ENCODE measurements at regions not wholly inside any gene's neighbourhood (a gene's known extent, or its start where the extent isn't known, plus 50 kb on each side); places are given as distances from the start of the nearest gene placed in this dataset.

DNA sequence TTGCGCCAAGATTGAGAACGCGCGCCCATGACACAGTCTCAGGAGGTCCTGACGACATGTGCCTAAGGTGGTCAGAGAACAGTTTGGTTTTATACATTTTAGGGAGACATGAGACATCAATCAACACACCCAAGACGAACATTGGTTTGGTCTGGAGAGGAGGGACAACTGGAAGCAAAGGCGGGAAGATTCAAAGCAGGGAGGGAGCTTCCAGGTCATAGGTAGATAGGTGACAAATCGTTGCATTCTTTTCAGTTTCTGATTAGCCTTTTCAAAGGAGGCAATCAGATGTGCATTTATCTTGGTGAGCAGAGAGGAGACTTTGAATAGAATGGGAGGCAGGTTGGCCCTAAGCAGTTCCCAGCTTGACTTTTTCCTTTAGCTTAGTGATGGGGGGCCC lies 828.4 kb upstream of the DPPA4 start:
- intact Hi-C loops (cut with DNase I): no loop called here
- DNase-seq (ENCODE audit: low spot score): no peak

DNA sequence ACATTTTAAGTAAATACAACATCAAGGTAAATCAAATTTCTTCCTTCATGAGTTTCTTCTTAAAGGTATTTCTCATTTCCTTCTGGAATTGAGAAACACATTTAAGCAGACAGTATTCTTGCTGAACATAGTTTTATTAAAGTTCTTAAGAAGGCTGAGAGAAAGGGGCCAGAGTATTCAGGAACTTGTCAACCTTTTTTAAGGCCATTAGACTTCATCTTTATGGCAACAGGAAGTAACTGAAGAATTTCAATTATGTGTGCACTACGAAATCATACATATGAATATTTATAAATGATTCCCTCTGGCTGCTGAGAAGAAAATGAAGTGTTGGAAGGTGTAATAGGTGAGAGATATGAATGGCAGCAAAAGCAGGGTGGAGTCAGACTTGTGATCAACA lies 829.4 kb upstream of the DPPA4 start:
- no peak for DNase-seq (ENCODE audit: low spot score)
- intact Hi-C loops (cut with DNase I): no loop called here

DNA sequence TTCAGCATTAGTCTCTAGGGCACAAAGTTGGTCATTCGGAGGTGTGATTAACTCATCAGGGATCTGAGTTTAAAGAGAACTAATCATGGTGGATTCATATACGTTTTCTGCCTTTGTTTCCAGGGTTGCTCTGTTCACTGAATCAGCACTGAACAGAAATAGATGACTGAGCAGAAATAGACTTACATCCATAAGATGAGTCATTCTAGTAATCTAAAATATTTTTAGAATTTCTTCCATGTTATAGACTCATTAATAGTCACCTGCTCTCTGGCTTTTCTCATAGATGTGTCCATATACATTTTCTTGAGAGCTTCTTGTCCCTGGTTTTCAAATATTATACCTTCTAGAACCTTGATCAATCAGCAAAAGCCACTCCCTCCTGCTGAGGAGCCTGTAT lies 837.6 kb upstream of the DPPA4 start:
- intact Hi-C loops (cut with DNase I): no loop called here
- no peak for DNase-seq (ENCODE audit: low spot score)

DNA sequence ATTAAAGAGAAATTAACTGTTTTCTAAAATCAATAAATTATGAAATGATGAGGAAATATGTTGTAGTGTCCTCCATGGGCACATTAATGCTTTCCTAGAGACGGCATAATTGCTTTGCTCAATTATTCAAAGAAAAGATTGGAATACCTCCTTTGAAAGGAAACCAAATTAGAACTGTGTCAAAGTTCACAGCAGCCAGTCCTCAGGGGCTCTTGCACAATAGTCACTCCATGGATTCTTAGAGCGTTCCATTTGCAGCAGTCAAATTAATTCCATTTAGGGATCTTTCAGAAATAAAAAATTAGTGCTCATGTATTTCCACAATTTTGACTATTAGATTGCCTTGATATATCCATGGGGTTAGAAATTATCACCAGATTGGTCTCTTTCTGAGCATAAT lies 841.6 kb upstream of the DPPA4 start:
- intact Hi-C loops (cut with DNase I): no loop called here
- DNase-seq (ENCODE audit: low spot score): no peak

DNA sequence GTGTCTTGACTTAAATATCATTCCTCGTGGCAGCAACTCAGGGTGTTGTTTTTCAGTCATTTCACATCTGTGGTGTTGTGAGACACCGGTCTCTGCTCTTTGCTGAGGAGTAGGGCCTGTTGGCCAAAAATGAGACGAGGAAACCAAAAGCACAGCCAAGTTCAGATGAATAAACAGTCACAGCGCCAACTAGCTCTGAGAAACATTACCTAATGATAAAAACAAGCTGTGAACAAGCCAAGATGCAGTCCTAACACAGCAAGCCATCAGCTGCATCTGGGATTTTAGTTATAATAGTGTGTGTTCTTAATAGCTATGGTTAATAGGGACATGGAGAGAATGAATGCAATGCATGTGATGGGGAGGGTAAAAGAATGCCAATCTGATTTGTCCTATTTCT lies 843.4 kb upstream of the DPPA4 start:
- DNase-seq (ENCODE audit: low spot score): no peak
- intact Hi-C loops (cut with DNase I): no loop called here

DNA sequence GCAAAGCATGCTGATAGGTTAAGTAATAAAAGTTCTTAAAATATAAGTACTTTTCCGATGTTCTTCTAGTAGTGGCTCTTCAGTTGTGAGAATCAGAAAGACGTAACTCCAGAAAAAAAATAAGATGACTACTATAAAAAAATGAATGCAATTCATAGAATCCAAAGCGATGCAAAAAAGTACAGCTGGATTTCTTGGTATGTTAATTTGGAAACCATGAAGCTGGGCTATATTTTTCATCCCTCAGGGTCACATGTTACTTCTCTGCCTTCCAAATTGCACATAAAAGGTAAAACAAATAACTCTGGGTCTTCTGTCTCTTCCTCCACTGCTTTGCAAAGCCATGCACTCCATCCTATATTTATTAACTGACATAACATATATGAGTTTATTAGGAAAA lies 843.9 kb upstream of the DPPA4 start:
- no peak for DNase-seq (ENCODE audit: low spot score)
- intact Hi-C loops (cut with DNase I): no loop called here

DNA sequence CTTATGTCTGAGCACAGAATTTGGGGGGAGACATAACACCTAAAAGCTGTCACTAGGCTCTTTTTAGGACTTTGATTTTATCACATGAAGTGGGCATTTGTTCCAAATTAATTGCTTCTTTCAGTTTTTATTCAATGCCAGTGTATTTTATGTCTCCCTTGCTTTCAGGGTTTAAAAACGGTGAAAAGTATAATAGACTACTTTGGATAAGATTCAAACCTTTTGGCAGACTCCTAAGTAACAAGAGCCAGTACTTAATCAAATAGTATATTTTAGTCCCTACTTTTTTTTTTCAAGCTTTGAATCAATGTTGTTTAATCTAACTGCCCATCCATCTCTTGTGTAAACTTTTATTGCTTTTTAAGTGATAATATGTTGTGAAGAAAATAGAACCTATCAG lies 847.2 kb upstream of the DPPA4 start:
- intact Hi-C loops (cut with DNase I): no loop called here
- no peak for DNase-seq (ENCODE audit: low spot score)

DNA sequence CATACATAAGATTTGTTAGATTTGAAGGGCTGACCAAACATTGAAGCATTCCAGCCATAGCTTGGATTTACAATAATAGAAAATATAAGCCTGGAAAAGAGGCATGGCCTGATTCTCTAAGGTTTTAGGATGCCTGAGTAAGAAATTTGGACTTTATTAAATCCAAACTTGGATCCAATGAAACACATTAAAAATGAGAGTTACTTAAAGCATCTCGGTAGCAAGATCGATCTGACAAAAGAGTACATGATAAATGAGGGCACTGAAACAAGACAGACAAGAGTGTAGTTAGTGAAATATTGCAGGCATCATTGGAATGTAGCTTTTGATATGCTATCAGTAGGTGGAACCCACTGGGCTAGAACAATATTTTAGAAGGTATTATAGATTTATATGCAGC lies 855.7 kb upstream of the DPPA4 start:
- DNase-seq (ENCODE audit: low spot score): no peak
- intact Hi-C loops (cut with DNase I): no loop called here

DNA sequence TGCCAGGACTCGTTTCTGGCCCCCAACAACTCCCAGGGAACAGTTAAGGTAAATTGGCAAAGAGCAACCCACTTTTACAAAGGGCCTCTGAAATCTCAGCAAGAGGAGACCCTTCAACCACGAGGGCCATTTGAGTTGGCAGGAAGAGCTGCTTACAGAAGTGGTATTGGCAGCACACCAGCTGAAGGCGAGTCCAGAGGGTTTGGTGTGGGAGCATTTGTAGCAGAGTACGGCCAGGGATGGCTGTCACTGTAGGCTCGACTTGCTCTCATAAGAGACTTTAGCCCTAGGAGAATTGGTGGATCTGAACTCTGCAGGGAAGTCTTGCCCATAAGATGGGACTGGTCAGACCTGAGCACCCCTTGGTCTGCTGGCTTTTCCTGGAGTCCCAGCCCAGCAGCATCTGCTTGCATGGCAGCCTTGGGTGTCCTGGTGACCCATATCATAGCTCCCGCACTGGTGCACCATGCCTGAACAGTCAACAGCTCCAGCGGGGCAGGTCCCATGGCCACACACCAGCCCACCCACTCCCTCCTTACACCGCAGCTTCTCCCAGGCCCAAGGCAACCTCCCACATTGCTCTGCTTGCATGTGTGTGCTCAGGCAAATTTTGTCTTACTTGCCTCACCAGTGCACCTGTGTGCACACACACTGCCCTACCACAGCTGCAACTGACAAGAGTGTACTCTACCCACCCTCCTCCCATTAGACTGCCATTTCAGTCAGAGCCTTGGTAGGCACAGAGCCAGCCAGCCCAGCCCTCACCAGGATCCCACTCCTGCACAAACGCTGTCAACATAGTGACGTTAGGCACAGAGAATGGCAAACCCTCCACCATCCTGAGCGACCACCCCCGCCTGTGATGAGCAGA lies 861.6 kb upstream of the DPPA4 start:
- DNase-seq (ENCODE audit: low spot score): no peak
- intact Hi-C loops (cut with DNase I): no loop called here

DNA sequence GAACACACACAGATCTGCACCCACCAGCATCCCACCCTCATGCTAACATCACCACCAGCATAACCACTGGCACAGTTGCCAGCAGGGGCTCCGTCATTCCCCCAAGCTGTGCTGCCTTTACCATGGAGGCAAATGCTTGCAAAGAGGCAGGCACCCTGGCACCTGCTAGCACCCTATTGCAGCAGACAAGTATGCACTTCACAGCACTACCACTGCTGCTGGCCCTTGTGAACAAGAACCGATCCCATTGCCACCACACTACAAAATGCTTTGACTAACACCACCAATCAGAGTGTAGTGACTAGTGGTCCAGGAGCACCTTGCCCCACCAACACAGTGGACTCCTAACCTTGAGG lies 862.2 kb upstream of the DPPA4 start:
- no peak for DNase-seq (ENCODE audit: low spot score)

DNA sequence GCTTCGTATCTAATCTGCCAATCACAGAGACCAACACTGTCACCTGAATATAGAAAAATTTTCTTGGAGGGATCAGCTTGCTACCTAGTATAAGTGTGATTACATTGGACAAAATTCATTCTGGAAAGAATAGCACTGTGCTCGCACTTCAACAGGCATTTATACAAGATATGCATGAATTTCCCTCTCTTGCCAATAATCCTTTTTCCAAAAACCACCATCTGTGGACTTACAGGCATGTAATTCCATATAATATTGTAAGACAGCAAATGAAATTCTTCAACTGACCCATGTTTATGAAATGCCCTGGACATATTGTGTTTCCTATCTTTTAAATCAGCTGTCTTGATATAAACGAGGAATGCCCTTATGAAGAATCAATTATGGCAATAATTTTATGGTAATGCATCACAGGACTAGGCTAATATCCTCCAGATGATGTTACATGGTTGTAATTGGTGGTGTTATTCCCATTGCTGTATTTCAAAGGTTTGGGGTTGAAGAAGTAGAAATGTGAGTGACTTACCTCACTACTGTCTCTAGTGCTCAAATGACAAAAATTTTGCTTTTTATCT lies 861.4 kb upstream of the NECTIN3 start:
- DNase-seq (ENCODE audit: low spot score): no peak
- intact Hi-C loops (cut with DNase I): no loop called here

More for the DNA sequence above, 862.2 kb upstream of the DPPA4 start:
- intact Hi-C loops (cut with DNase I): no loop called here

DNA sequence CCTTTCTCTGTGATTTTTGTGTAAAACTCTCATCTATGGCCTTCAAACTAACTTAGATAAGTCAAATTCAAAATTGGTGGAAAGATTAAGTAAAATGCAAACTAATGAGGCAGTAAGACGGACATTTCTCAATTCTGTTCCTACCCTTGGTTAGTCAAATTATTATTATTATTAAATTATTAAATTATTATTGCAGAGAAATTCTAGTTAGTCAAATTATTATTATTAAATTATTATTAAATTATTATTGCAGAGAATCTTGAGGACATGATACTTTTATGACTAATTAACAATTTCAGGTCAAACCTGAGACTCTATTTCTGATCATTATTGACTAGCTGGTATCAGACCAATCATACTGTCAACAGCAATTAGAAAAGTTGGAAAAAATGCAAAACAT lies 845.0 kb upstream of the NECTIN3 start:
- intact Hi-C loops (cut with DNase I): no loop called here
- no peak for DNase-seq (ENCODE audit: low spot score)

DNA sequence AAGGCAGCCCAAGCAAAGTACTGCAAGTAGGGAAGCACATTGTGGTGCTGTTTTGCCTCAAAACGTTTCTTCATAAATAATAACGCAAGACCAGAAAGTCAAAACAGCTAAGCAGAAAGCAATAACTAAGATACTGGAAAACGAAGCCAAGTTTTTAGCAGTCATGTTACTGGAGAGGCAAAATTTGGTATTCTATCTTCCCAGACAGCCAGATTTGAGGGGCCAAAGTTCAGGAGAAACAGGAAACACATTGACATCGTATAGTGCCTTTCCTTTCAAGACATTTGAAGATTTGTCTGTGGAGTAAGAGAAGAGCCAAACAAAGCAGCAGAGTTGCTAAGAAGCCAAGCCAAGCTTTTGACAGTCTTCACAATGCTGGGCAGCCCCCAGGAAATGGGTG lies 843.6 kb upstream of the NECTIN3 start:
- intact Hi-C loops (cut with DNase I): no loop called here
- DNase-seq (ENCODE audit: low spot score): no peak

DNA sequence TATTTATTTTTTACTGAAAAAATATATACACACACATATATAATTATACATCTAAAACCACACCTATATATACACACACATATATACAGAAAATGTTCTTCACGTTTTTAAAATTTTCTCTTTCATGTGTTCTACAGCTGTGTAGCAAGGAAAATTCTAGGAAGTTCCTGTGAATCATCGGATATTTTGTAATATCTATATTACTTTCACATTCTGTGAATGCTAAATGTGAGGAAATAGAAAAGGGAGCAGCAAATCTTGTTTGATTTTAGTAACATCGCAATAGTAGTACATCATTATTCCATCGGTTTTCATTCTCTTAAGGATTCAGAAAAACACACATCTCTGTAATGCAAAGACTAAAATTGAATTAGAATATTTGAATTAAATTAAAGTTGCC lies 836.8 kb upstream of the NECTIN3 start:
- intact Hi-C loops (cut with DNase I): no loop called here
- DNase-seq (ENCODE audit: low spot score): no peak

DNA sequence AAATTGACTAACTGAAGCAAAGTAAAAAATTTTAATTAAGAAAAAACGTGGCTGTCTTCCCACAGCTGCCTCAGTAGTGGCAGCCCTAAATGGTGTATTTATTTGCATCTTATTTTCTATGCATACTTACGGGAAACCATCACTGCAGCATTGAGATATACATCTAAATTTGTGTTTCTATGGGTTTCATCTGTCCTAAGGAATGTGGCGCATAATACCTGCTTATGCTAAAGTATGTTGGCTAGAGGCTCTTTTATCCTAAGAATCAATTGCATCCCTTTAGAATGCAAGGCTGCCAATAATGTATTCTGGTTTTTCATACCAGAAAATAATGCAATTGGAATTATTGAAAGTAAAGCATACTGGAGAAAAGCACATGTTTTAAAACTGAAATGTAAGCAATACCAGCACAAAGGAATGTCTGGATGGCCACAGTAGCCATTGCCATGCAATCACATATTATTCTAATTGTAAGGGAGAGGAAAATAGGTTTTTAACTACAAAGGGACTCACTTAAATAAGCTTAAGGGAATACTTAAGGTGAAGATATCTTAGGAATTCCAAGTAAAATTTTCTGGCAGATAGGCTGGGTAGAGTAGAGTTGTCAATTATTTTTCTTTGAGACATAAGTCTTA lies 834.5 kb upstream of the NECTIN3 start:
- no peak for DNase-seq (ENCODE audit: low spot score)
- intact Hi-C loops (cut with DNase I): no loop called here

DNA sequence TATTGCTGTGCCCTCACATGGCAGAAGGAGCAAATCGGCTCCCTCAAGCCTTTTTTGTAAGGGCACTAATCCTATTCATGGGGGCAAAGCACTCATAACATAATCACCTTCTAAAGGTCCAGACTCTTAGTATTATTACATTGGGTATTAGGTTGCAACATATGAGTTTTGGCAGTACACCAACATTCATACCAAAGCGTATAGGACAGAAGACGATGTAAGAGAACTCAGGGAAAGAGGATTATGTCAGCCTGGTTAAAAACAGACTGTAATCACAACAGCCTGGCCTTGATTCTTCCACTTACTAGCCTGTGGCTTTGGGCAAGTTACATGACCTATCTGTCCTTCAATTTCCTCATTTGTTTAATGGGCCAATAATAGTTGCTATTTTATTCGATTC lies 828.5 kb upstream of the NECTIN3 start:
- no peak for DNase-seq (ENCODE audit: low spot score)
- intact Hi-C loops (cut with DNase I): no loop called here

DNA sequence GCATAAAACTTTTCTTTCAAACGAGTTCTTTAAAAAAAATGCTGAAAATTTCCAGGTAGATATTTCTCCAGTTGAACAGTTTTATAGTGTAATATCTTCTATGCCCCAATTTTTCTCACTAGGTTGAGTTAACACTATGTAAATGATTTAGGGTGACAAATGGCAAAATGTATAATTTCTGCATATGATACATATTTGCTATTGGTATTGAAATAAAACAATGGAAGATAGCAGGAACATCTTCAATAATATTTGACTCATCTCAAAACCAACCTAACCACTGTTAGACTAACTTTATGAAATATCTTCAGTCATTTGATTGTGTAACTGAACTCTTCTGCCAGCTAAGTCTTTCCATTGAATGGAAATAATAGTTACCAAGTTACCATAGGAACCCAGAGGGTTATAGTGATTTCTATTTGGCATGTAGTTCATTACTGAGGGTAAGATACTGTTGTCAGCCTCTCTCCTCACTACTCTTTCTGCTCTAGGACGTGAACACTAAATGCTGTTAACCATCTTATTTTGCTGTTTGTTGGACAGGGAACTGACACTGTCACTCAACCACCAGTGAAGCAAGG lies 824.7 kb upstream of the NECTIN3 start:
- intact Hi-C loops (cut with DNase I): no loop called here
- DNase-seq (ENCODE audit: low spot score): no peak

DNA sequence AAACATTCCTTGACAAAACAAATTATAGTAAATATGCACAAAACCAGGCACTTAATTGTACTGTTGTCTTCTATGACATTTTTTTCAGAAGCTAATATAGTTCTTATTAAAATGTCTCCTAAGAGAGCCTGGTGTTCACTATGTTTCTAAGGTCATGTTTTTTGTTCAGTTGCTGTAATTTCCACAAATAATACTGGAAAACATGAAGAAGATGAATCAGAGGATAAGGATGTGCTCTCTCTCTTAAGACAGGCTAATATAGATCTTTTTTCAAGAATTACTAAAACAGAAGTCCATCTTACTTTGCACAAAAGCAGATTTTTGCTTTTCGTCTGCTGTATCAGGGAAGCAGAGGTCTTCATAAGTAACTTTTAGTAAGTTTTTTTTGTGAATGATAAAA lies 823.0 kb upstream of the NECTIN3 start:
- DNase-seq (ENCODE audit: low spot score): no peak
- intact Hi-C loops (cut with DNase I): no loop called here

DNA sequence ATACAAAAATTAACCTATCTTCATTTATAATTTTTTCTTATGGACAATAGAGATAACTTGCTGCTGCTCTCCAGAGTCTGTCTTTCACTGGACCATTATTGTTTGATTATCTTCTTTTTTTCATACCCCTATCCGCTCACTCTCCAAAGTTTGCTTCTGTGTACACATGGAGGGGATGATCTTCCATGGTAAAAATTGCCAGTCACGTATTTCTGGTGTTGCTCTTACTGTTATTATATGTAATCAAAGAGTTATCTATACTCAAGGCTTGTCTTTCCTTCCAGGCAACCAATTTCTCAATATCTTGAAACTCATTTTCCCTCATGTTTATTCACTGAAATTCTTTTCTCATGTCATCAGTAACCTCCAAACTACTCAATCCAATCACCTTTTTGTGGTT lies 817.8 kb upstream of the NECTIN3 start:
- intact Hi-C loops (cut with DNase I): no loop called here
- no peak for DNase-seq (ENCODE audit: low spot score)

DNA sequence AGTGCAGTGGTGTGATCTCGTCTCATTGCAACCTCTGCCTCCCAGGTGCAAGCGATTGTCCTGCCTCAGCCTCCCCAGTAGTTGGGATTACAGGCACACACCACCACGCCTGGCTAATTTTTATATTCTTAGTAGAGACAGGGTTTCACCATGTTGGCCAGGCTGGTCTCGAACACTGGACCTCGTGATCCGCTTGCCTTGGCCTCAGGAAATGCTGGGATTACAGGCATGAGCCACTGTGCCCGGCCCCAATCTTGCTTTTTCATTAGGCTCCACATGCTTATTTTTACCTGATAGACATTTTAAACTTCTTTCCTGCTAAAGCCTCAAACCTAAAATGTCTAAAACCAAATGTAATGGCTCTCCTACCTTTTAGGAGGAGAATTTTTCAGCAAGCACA lies 817.0 kb upstream of the NECTIN3 start:
- intact Hi-C loops (cut with DNase I): no loop called here
- DNase-seq (ENCODE audit: low spot score): no peak

DNA sequence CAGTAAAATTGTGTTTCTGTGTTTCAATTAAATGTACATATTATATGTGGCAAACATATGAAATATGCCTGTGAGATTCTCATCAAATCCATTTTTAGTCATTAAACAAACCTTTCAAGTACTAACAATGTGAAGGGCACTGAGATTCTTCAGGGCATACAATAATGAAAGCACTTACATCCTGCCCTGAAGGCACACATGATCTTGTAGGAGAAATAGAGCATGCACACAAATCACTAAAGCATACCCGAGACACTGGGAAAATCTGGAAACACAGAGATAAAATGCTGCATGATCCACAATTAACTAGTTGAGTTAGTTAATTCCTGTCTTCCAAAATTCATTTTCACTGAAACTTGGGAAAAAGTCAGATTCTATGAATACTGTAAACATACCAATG lies 810.5 kb upstream of the NECTIN3 start:
- DNase-seq (ENCODE audit: low spot score): no peak
- intact Hi-C loops (cut with DNase I): no loop called here
